SK-N-SH (cell line): ENCODE measurements at regions not wholly inside any gene's neighbourhood (a gene's known extent, or its start where the extent isn't known, plus 50 kb on each side); places are given as distances from the start of the nearest gene placed in this dataset.

Experiments
- CTCF ChIA-PET: fragments of 300-600, 350-600 bp; formaldehyde crosslinking; extraction: SDS; loops from one replicate; lab custom pipeline; 2021; lab: Yijun Ruan, JAX
- POLR2A ChIA-PET: fragments of 350-600 bp; sonication (Branson Sonifier 250); formaldehyde crosslinking; extraction: SDS; loops from one replicate; lab custom pipeline; 2020; ENCODE audit warnings: antibody characterized with exemption, inconsistent platforms; lab: Yijun Ruan, JAX
- DNase-seq: peaks from one replicate; pipeline ENCODE4 v3.0.0; 2012
- H2AFZ ChIP-seq: fragments of 200-600 bp; sonication (generic); 2 replicates; pipeline ENCODE4 v1.8.1; 2016; ENCODE audit warnings: antibody characterized with exemption, mild to moderate bottlenecking, low read depth
- H3F3A ChIP-seq: fragments of 200-600 bp; sonication (generic); replicated peaks from 2 replicates; pipeline ENCODE3; 2016; ENCODE audit warnings: antibody characterized with exemption, mild to moderate bottlenecking; ENCODE audit not compliant: insufficient read depth
- H3K27ac ChIP-seq, 2 experiments: fragments of 200-500 bp in 1 of 2; fragments of 200-600 bp in 1 of 2; sonication (Bioruptor generic) in 1 of 2; sonication (generic), shearing (Covaris generic) in 1 of 2; 2 replicates each; pipeline versions ENCODE4 v1.5.1 to v1.6.1; 2014 to 2016; ENCODE audit warnings: low read depth in 2 of 2, inconsistent platforms in 1 of 2, low read length in 1 of 2, mild to moderate bottlenecking in 1 of 2, mixed read lengths in 1 of 2
- H3K27me3 ChIP-seq: fragments of 200-600 bp; sonication (generic), shearing (Covaris generic); 2 replicates; pipeline ENCODE4 v1.6.1; 2016; ENCODE audit warnings: mixed run types; ENCODE audit not compliant: insufficient read depth
- H3K36me3 ChIP-seq, 2 experiments: fragments of 200-500 bp in 1 of 2; fragments of 200-600 bp in 1 of 2; sonication (Bioruptor generic) in 1 of 2; sonication (generic) in 1 of 2; replicated peaks in 1 of 2; 2 replicates each; pipeline versions ENCODE3 to v1.5.1; 2014 to 2016; ENCODE audit warnings: low read length in 1 of 2, mild to moderate bottlenecking in 1 of 2; ENCODE audit not compliant: insufficient read depth in 2 of 2, control insufficient read depth in 1 of 2
- H3K4me1 ChIP-seq, 2 experiments: fragments of 200-500 bp in 1 of 2; fragments of 200-600 bp in 1 of 2; sonication (Bioruptor generic) in 1 of 2; sonication (generic), shearing (Covaris generic) in 1 of 2; 2 replicates each; pipeline versions ENCODE4 v1.5.1 to v1.6.1; 2014 to 2016; ENCODE audit warnings: low read depth in 1 of 2, low read length in 1 of 2, mixed run types in 1 of 2; ENCODE audit not compliant: insufficient read depth in 2 of 2, control insufficient read depth in 1 of 2
- H3K4me2 ChIP-seq: fragments of 200-600 bp; sonication (generic), shearing (Covaris generic); 2 replicates; pipeline ENCODE4 v1.6.1; 2017; ENCODE audit warnings: mixed run types
- H3K4me3 ChIP-seq, 2 experiments: fragments of 200-500 bp in 1 of 2; fragments of 200-600 bp in 1 of 2; sonication (Bioruptor generic) in 1 of 2; sonication (generic), shearing (Covaris generic) in 1 of 2; 2 replicates each; pipeline versions ENCODE4 v1.5.1 to v1.8.1; 2014 to 2016; ENCODE audit warnings: low read depth in 2 of 2, inconsistent platforms in 1 of 2, low read length in 1 of 2, mild to moderate bottlenecking in 1 of 2, mixed read lengths in 1 of 2, moderate library complexity in 1 of 2
- H3K79me2 ChIP-seq: fragments of 200-600 bp; sonication (generic); 2 replicates; pipeline ENCODE4 v1.8.1; 2017; ENCODE audit warnings: mild to moderate bottlenecking; ENCODE audit not compliant: insufficient read depth
- H3K9ac ChIP-seq: fragments of 200-600 bp; sonication (generic); 2 replicates; pipeline ENCODE4 v1.6.1; 2017; ENCODE audit warnings: mixed run types
- H3K9me2 ChIP-seq: fragments of 200-600 bp; sonication (generic); 2 replicates; pipeline ENCODE4 v1.6.1; 2017; ENCODE audit warnings: mixed run types
- H3K9me3 ChIP-seq: fragments of 200-600 bp; sonication (generic); 2 replicates; pipeline ENCODE4 v1.6.1; 2017; ENCODE audit warnings: mixed run types, mild to moderate bottlenecking, moderate library complexity
- H4K20me1 ChIP-seq: fragments of 200-600 bp; sonication (generic); 2 replicates; pipeline ENCODE4 v1.6.1; 2017; ENCODE audit warnings: mild to moderate bottlenecking, mixed run types; ENCODE audit not compliant: insufficient read depth
- CHD2 ChIP-seq: fragments of 150-350 bp; IDR thresholded peaks from 2 replicates; pipeline ENCODE4 v1.6.1; 2018; ENCODE audit warnings: low read length; ENCODE audit not compliant: partially characterized antibody
- EP300 ChIP-seq, 2 experiments: IDR thresholded peaks; 2 replicates each; pipeline versions ENCODE4 v1.4.0 to v1.6.1; 2012; ENCODE audit warnings: borderline replicate concordance in 1 of 2, low read depth in 1 of 2, low read length in 1 of 2
- EZH2phosphoT487 ChIP-seq: fragments of 200-600 bp; sonication (generic); IDR thresholded peaks from 2 replicates; pipeline ENCODE4 v1.6.1; 2017; ENCODE audit warnings: low read depth, mixed run types, mild to moderate bottlenecking, antibody characterized with exemption, moderate library complexity, borderline replicate concordance
- FOSL2 ChIP-seq: IDR thresholded peaks from 2 replicates; pipeline ENCODE4 v1.4.0; 2012; ENCODE audit warnings: low read depth, mild to moderate bottlenecking, moderate library complexity, borderline replicate concordance
- FOXJ3 ChIP-seq: sonication (generic); formaldehyde crosslinking; IDR thresholded peaks from 2 replicates; pipeline ENCODE4 v1.5.1; 2020; ENCODE audit warnings: mild to moderate bottlenecking, missing genetic modification reagents
- FOXM1 ChIP-seq: IDR thresholded peaks from 2 replicates; pipeline ENCODE4 v1.4.0; 2012; ENCODE audit warnings: low read depth, mild to moderate bottlenecking
- GABPA ChIP-seq: IDR thresholded peaks from 2 replicates; pipeline ENCODE4 v1.4.0; 2012; ENCODE audit warnings: low read depth, mild to moderate bottlenecking
- GATA2 ChIP-seq: sonication (generic); formaldehyde crosslinking; IDR thresholded peaks from 2 replicates; pipeline ENCODE4 v1.5.0; 2020; ENCODE audit warnings: mild to moderate bottlenecking, missing genetic modification reagents
- JUND ChIP-seq: IDR thresholded peaks from 2 replicates; pipeline ENCODE4 v1.4.0; 2012
- MEF2A ChIP-seq: IDR thresholded peaks from 2 replicates; pipeline ENCODE4 v1.4.0; 2012; ENCODE audit warnings: low read depth, borderline replicate concordance
- NFIC ChIP-seq: IDR thresholded peaks from 2 replicates; pipeline ENCODE4 v1.4.0; 2012; ENCODE audit warnings: borderline replicate concordance
- RAD21 ChIP-seq: IDR thresholded peaks from 2 replicates; pipeline ENCODE4 v1.6.1; 2012; ENCODE audit warnings: mild to moderate bottlenecking, low read length
- RCOR1 ChIP-seq: fragments of 150-350 bp; IDR thresholded peaks from 2 replicates; pipeline ENCODE4 v1.6.1; 2017; ENCODE audit warnings: antibody characterized with exemption, low read length
- RXRA ChIP-seq: IDR thresholded peaks from 2 replicates; pipeline ENCODE4 v1.4.0; 2012; ENCODE audit warnings: low read depth, mild to moderate bottlenecking, borderline replicate concordance
- TAF1 ChIP-seq: IDR thresholded peaks from 2 replicates; pipeline ENCODE4 v1.6.1; 2012; ENCODE audit warnings: low read depth, mild to moderate bottlenecking, low read length, moderate library complexity, borderline replicate concordance
- TCF12 ChIP-seq: IDR thresholded peaks from 2 replicates; pipeline ENCODE4 v1.4.0; 2012
- TEAD4 ChIP-seq: IDR thresholded peaks from 2 replicates; pipeline ENCODE4 v1.4.0; 2012; ENCODE audit warnings: mild to moderate bottlenecking, borderline replicate concordance; ENCODE audit not compliant: insufficient read depth
- YY1 ChIP-seq: IDR thresholded peaks from 2 replicates; pipeline ENCODE4 v1.4.0; 2012; ENCODE audit warnings: low read depth, mild to moderate bottlenecking
- WGBS: methylation state at CpG from one replicate; pipeline ENCODE4 v1.1.6; 2017; ENCODE audit warnings: low lambda C conversion rate; 5-methylcytosine and 5-hydroxymethylcytosine counted together
- TF ChIP-seq, protein P1 (sequence below): IDR thresholded peaks from 2 replicates; pipeline ENCODE4 v1.4.0; 2012; ENCODE audit warnings: low read depth, borderline replicate concordance
- TF ChIP-seq, protein P2 (sequence below): fragments of 150-350 bp; IDR thresholded peaks from 2 replicates; pipeline ENCODE4 v1.6.1; 2017; ENCODE audit warnings: antibody characterized with exemption, low read length, low read depth, borderline replicate concordance
- TF ChIP-seq, protein P3 (sequence below): IDR thresholded peaks from 2 replicates; pipeline ENCODE4 v1.4.0; 2012; ENCODE audit warnings: low read depth
- TF ChIP-seq, protein P4 (sequence below): IDR thresholded peaks from 2 replicates; pipeline ENCODE4 v1.4.0; 2012; ENCODE audit warnings: low read depth, borderline replicate concordance
- TF ChIP-seq, protein P5 (sequence below): fragments of 150-350 bp; IDR thresholded peaks from 2 replicates; pipeline ENCODE4 v1.6.1; 2016; ENCODE audit warnings: mild to moderate bottlenecking, low read depth, low read length

DNA sequence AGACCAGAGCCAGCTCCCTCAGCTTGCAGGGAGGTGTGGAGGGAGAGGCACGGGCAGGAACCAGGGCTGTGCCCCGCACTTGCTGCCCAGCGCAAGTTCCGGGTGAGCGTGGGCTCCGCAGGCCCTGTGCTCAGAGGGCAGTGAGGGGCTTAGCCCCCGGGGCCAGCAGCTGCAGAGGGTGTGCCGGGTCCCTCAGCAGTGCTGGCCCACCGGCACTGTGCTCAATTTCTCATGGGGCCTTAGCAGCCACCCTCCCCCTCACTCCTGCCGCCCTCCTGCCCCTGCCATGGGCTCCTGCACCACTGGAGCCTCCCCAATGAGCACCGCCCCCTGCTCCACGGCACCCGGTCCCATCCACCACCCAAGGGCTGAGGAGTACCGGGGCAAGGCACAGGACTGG lies 104.6 kb upstream of the SRD5A3 start:
- Histone ChIP-seq H3K4me2 (no peak overlapping the region), H3K9ac (no peak overlapping the region), H3K9me2 (no peaks in the 10 kb centered on the region), H4K20me1 (no peaks in the 10 kb centered on the region), H3F3A (no peaks in the 10 kb centered on the region), H2AFZ (no peak overlapping the region), H3K36me3 (no peaks in the 10 kb centered on the region), H3K79me2 (no peaks in the 10 kb centered on the region), H3K9me3 (no peaks in the 10 kb centered on the region), H3K4me3 (no peak overlapping the region), H3K27me3 (no peaks in the 10 kb centered on the region), H3K27ac (no peak overlapping the region)
- POLR2A ChIA-PET = no interaction called here
- TF ChIP-seq GABPA (no peak), TEAD4 (no peak), EZH2phosphoT487 (no peak), FOXM1 (no peak), GATA2 (CRISPR knock-in tag) (no peak), YY1 (no peak), RXRA (no peak), RCOR1 (no peak), TCF12 (no peak), NFIC (no peak), FOXJ3 (CRISPR knock-in tag) (no peak), FOSL2 (no peak)
- TF ChIP-seq, protein P1, sequence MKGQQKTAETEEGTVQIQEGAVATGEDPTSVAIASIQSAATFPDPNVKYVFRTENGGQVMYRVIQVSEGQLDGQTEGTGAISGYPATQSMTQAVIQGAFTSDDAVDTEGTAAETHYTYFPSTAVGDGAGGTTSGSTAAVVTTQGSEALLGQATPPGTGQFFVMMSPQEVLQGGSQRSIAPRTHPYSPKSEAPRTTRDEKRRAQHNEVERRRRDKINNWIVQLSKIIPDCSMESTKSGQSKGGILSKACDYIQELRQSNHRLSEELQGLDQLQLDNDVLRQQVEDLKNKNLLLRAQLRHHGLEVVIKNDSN = no peak
- TF ChIP-seq, all 33 proteins: peak for 0
- no peaks in the 10 kb centered on the region for H3K4me1 ChIP-seq
- CTCF ChIA-PET = no interaction called here
- DNase-seq = no peak
- WGBS = 24% methylated on average over 4 of the region's 14 CpGs

DNA sequence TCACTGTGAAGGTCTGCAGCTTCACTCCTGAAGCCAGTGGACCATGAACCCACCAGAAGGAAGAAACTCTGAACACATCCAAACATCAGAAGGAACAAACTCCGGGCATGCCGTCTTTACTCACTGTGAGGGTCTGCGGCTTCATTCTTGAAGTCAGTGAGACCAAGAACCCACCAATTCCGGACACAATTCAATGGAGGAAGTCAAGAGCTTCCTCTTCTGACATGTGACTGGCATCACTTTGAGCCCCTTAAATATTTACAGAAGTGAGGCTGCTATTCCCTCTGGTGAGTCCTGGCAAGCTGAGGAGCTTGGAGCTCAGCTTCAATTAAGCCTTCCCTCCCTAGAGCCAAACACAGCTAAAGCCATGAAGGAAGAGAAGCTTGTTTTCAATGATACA lies 103.5 kb upstream of the SRD5A3 start:
- ChIA-PET POLR2A (no interaction called here), CTCF (interaction anchor here (0.6 kb wide), 1 partner anchor 79 kb away, joined by 3 read pairs; no protein-coding TSS in a partner anchor)
- no peaks in the 10 kb centered on the region for H3K36me3 ChIP-seq
- no peaks in the 10 kb centered on the region for H3K9me2 ChIP-seq
- no peaks in the 10 kb centered on the region for H4K20me1 ChIP-seq
- no peak overlapping the region for H3K27ac ChIP-seq
- H3K9me3 ChIP-seq = no peaks in the 10 kb centered on the region
- no peaks in the 10 kb centered on the region for H3F3A ChIP-seq
- WGBS = 64% methylated on average over 4 of the region's 4 CpGs
- no peaks in the 10 kb centered on the region for H3K27me3 ChIP-seq
- DNase-seq = no peak
- H3K4me3 ChIP-seq = no peak overlapping the region
- H3K79me2 ChIP-seq = no peaks in the 10 kb centered on the region
- H3K9ac ChIP-seq = no peak overlapping the region
- H3K4me2 ChIP-seq = no peak overlapping the region
- H3K4me1 ChIP-seq = no peaks in the 10 kb centered on the region
- H2AFZ ChIP-seq = no peak overlapping the region
- TF ChIP-seq, protein P2, sequence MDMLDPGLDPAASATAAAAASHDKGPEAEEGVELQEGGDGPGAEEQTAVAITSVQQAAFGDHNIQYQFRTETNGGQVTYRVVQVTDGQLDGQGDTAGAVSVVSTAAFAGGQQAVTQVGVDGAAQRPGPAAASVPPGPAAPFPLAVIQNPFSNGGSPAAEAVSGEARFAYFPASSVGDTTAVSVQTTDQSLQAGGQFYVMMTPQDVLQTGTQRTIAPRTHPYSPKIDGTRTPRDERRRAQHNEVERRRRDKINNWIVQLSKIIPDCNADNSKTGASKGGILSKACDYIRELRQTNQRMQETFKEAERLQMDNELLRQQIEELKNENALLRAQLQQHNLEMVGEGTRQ = no peak
- TF ChIP-seq NFIC (no peak), GATA2 (CRISPR knock-in tag) (no peak), MEF2A (no peak), FOXM1 (no peak), TAF1 (no peak), EZH2phosphoT487 (no peak), TCF12 (no peak), RCOR1 (no peak), JUND (no peak), EP300 (IDR thresholded peaks at IDR 0.05; ENCODE audit: borderline replicate concordance in 1 of 2, low read depth in 1 of 2, low read length in 1 of 2) (no peak), RAD21 (no peak), CHD2 (no peak)
- TF ChIP-seq, protein P3, sequence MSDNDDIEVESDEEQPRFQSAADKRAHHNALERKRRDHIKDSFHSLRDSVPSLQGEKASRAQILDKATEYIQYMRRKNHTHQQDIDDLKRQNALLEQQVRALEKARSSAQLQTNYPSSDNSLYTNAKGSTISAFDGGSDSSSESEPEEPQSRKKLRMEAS = no peak
- TF ChIP-seq, protein P1 = no peak
- TF ChIP-seq, protein P4, sequence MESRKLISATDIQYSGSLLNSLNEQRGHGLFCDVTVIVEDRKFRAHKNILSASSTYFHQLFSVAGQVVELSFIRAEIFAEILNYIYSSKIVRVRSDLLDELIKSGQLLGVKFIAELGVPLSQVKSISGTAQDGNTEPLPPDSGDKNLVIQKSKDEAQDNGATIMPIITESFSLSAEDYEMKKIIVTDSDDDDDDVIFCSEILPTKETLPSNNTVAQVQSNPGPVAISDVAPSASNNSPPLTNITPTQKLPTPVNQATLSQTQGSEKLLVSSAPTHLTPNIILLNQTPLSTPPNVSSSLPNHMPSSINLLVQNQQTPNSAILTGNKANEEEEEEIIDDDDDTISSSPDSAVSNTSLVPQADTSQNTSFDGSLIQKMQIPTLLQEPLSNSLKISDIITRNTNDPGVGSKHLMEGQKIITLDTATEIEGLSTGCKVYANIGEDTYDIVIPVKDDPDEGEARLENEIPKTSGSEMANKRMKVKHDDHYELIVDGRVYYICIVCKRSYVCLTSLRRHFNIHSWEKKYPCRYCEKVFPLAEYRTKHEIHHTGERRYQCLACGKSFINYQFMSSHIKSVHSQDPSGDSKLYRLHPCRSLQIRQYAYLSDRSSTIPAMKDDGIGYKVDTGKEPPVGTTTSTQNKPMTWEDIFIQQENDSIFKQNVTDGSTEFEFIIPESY = no peak
- TF ChIP-seq, protein P5, sequence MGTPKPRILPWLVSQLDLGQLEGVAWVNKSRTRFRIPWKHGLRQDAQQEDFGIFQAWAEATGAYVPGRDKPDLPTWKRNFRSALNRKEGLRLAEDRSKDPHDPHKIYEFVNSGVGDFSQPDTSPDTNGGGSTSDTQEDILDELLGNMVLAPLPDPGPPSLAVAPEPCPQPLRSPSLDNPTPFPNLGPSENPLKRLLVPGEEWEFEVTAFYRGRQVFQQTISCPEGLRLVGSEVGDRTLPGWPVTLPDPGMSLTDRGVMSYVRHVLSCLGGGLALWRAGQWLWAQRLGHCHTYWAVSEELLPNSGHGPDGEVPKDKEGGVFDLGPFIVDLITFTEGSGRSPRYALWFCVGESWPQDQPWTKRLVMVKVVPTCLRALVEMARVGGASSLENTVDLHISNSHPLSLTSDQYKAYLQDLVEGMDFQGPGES = no peak
